ENCODE measurements at regions not wholly inside any gene's neighbourhood (a gene's known extent, or its start where the extent isn't known, plus 50 kb on each side); places are given as distances from the start of the nearest gene placed in this dataset.
A peak's percentile ranks its signal among the peaks of the same experiment; 100 is the strongest.

DNA sequence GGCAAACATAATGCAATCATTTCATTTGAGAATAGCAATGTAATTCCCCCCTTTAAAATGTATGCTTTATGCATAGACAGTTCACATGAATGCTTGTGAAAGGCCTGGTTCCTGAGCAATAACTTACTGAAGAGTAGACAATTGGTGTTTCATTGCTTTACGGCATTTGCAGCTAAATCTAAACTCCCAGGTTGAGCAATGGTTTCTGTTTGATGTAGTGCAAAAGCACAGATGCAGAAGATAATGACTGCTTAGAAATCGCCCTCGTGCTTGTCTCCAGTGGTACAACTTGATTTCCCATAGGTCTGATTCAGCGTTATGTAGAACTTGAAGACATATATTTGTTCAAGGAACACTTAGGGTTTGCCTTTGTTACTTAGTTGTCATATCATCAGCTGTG, 1018.3 kb downstream of the DIAPH3 start:
- Histone ChIP-seq H3K79me2 (ENCODE audit: insufficient read depth, low read length) (no peaks in the 10 kb centered on the region), H3K9ac (ENCODE audit: insufficient read depth, low read depth, low read length) (no peak overlapping the region), H3K27ac (ENCODE audit: extremely low read length, insufficient read depth, low read length) (no peak overlapping the region), H3K4me3 (replicated peaks in 1 of 3; ENCODE audit: insufficient read depth in 1 of 3, low read depth in 2 of 3, low read length in 3 of 3) (no peak overlapping the region), H3K36me3 (replicated peaks in 1 of 2; ENCODE audit: control insufficient read depth in 1 of 2, insufficient read depth in 2 of 2, low read length in 2 of 2) (no peaks in the 10 kb centered on the region), H3K4me2 (ENCODE audit: low read depth, low read length) (no peak overlapping the region), H3K4me1 (ENCODE audit: insufficient read depth, low read length) (no peaks in the 10 kb centered on the region), H3K27me3 (ENCODE audit: control insufficient read depth in 1 of 2, insufficient read depth in 2 of 2, low read length in 2 of 2) (no peaks in the 10 kb centered on the region), H3K9me3 (ENCODE audit: low read length) (no peaks in the 10 kb centered on the region), H4K20me1 (ENCODE audit: insufficient read depth, low read length) (no peaks in the 10 kb centered on the region), H2AFZ (ENCODE audit: low read length) (no peak overlapping the region)
- 2% methylated on average over 4 of the region's 4 CpGs for WGBS (ENCODE audit: low lambda C conversion rate)
- ChIA-PET POLR2A (no interaction called here), CTCF (ENCODE audit: low intra/inter-chr PET ratio, low total read pairs) (no interaction called here)
- in situ Hi-C loops (cut with HindIII; ENCODE audit: extremely low pct_ligation_motif_present, low pct_unique_long_range_greater_than_20kb) = no loop called here
- TF ChIP-seq ZSCAN25 (CRISPR knock-in tag; IDR thresholded peaks at IDR 0.05) (no peak), MED1 (CRISPR knock-in tag; IDR thresholded peaks at IDR 0.05) (no peak), CEBPB (IDR thresholded peaks at IDR 0.05; ENCODE audit: borderline replicate concordance, low read depth, low read length) (peak; percentile 34; the same call in 1 of the 2 replicates), ATM (IDR thresholded peaks at IDR 0.05; ENCODE audit: borderline replicate concordance) (no peak), NFKB2 (CRISPR knock-in tag; IDR thresholded peaks at IDR 0.05; ENCODE audit: borderline replicate concordance) (no peak)
- TF ChIP-seq, protein P1, sequence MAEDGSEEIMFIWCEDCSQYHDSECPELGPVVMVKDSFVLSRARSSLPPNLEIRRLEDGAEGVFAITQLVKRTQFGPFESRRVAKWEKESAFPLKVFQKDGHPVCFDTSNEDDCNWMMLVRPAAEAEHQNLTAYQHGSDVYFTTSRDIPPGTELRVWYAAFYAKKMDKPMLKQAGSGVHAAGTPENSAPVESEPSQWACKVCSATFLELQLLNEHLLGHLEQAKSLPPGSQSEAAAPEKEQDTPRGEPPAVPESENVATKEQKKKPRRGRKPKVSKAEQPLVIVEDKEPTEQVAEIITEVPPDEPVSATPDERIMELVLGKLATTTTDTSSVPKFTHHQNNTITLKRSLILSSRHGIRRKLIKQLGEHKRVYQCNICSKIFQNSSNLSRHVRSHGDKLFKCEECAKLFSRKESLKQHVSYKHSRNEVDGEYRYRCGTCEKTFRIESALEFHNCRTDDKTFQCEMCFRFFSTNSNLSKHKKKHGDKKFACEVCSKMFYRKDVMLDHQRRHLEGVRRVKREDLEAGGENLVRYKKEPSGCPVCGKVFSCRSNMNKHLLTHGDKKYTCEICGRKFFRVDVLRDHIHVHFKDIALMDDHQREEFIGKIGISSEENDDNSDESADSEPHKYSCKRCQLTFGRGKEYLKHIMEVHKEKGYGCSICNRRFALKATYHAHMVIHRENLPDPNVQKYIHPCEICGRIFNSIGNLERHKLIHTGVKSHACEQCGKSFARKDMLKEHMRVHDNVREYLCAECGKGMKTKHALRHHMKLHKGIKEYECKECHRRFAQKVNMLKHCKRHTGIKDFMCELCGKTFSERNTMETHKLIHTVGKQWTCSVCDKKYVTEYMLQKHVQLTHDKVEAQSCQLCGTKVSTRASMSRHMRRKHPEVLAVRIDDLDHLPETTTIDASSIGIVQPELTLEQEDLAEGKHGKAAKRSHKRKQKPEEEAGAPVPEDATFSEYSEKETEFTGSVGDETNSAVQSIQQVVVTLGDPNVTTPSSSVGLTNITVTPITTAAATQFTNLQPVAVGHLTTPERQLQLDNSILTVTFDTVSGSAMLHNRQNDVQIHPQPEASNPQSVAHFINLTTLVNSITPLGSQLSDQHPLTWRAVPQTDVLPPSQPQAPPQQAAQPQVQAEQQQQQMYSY (CRISPR knock-in tag; IDR thresholded peaks at IDR 0.05) = no peak
- DNase-seq (ENCODE audit: low spot score) = no peak
- no peak for FAIRE-seq
- ATAC-seq = peak; percentile 47
- intact Hi-C loops (cut with micrococcal nuclease; ENCODE audit: unreplicated experiment) = no loop called here
- no TSS peak for BruUV-seq (replicated peaks)

DNA sequence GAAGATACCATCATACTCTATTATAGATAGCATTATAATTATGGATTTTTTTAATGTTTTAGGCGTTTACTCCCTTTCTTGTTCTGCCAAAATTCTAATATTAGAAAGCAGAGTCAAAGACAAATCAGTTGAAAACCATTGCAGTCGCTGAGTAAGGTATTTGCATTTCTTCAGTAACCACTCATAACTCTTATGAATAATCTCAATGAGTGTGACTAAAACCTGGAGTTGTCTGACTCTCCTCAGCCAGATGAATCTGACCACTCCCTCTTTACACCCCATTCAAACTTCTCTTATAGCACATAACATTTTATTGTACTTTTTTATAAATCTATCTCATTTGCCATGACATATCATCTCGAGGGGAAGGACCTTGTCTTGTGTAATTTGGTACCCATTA, 1006.5 kb downstream of the DIAPH3 start:
- POLR2A ChIA-PET = no interaction called here
- Histone ChIP-seq H3K27ac (ENCODE audit: extremely low read length, insufficient read depth, low read length) (no peak overlapping the region), H4K20me1 (ENCODE audit: insufficient read depth, low read length) (no peaks in the 10 kb centered on the region), H2AFZ (ENCODE audit: low read length) (no peak overlapping the region), H3K27me3 (ENCODE audit: control insufficient read depth in 1 of 2, insufficient read depth in 2 of 2, low read length in 2 of 2) (no peaks in the 10 kb centered on the region), H3K9ac (ENCODE audit: insufficient read depth, low read depth, low read length) (no peak overlapping the region), H3K79me2 (ENCODE audit: insufficient read depth, low read length) (no peaks in the 10 kb centered on the region), H3K36me3 (replicated peaks in 1 of 2; ENCODE audit: control insufficient read depth in 1 of 2, insufficient read depth in 2 of 2, low read length in 2 of 2) (no peaks in the 10 kb centered on the region), H3K9me3 (ENCODE audit: low read length) (no peaks in the 10 kb centered on the region; the same call in 1 of the 2 replicates), H3K4me3 (replicated peaks in 1 of 3; ENCODE audit: insufficient read depth in 1 of 3, low read depth in 2 of 3, low read length in 3 of 3) (no peak overlapping the region), H3K4me2 (ENCODE audit: low read depth, low read length) (no peak overlapping the region), H3K4me1 (ENCODE audit: insufficient read depth, low read length) (no peaks in the 10 kb centered on the region)
- FAIRE-seq = no peak
- CTCF ChIA-PET (ENCODE audit: low intra/inter-chr PET ratio, low total read pairs) = no interaction called here
- WGBS (ENCODE audit: low lambda C conversion rate) = 2% methylated on average over 3 of the region's 3 CpGs
- ATAC-seq = no peak
- no TSS peak for BruUV-seq (replicated peaks)
- DNase-seq (ENCODE audit: low spot score) = no peak
- intact Hi-C loops (cut with micrococcal nuclease; ENCODE audit: unreplicated experiment) = no loop called here
- in situ Hi-C loops (cut with HindIII; ENCODE audit: extremely low pct_ligation_motif_present, low pct_unique_long_range_greater_than_20kb) = no loop called here
- TF ChIP-seq, protein P2, sequence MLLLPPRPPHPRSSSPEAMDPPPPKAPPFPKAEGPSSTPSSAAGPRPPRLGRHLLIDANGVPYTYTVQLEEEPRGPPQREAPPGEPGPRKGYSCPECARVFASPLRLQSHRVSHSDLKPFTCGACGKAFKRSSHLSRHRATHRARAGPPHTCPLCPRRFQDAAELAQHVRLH (CRISPR knock-in tag; IDR thresholded peaks at IDR 0.05; ENCODE audit: borderline replicate concordance, low read depth) = no peak
- TF ChIP-seq JDP2 (CRISPR knock-in tag; IDR thresholded peaks at IDR 0.05; ENCODE audit: borderline replicate concordance) = no peak

All from HepG2 (cell line).